Muscle of back (tissue), 3 donors: ENCODE measurements at regions not wholly inside any gene's neighbourhood (a gene's known extent, or its start where the extent isn't known, plus 50 kb on each side); places are given as distances from the start of the nearest gene placed in this dataset.

Experiments
- DNase-seq, 3 donors: peaks; one replicate each; pipeline versions ENCODE4 v3.0.0 to v3.0.0-alpha.2; 2013

DNA sequence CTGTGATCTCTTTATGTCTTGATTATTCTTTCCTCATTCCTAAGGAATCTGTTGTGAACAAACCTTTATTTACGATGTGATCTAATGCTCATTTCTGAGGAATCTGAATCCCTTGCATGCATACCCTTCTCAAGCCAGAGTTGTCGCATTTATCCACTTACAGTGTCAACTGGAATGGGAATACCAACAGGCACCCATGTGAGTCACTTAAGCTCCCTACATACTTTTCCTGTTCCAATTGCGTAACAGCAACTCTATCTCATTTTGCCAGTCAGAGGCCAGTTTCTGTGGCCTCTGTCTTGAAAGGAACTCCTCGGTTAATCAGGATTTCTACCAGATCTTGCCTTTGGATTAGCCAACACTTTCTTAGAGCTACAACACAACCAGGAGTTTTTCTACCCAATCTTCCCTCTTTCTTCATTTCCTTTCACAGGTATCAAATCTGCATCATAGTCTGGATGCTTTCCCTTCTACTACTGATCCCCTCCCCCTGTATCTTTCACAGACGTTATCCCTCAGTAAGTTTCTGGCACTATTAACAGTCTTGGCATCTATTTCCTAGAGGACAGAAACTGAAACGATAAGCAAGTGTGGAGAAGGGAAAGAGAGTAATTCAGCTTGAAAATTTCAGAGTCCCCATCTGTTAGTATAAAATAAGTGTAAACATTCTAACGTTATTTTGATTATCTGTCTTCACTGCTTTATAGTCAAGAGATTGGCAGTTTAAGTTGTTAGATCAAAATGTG lies 66.8 kb upstream of the BCHE start:
- DNase-seq: no peak

DNA sequence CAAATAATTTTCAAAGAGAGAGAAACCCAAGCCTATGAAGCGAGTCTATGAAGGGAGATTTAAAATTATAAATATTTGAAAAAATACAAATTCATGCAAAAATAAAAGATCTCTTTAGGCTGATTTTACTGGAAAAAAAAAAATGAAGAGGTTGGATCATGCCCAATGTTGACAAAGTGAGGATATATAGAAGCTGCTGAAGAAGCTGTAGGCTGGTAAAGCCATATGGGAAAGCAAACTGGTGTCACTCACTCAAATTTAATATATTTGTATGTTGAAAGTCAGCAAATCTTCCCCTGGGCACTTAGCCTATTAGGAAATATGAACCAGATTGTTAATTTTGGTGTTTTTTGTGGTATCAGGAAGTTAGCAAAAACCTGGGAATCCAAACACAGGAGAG lies 61.8 kb upstream of the BCHE start:
- DNase-seq: no peak

- no peak for DNase-seq
Measured at GRCh38 chr3:165897137-165897536, 59.9 kb upstream of the BCHE start.

GRCh38 chr3:165895919-165896318 lies 58.7 kb upstream of the BCHE start:
- DNase-seq: no peak

GRCh38 chr3:165892565-165892964 lies 55.3 kb upstream of the BCHE start:
- no peak for DNase-seq
